Stomach (tissue), 8 donors: ENCODE measurements at regions not wholly inside any gene's neighbourhood (a gene's known extent, or its start where the extent isn't known, plus 50 kb on each side); places are given as distances from the start of the nearest gene placed in this dataset.

Experiments
- DNase-seq, 2 donors: peaks; one replicate each; pipeline versions ENCODE4 v3.0.0 to v3.0.0-alpha.2; 2013 to 2019
- H3K27ac ChIP-seq, 5 donors: fragments of 200-600 bp in 4 of 5; sonication (generic) in 4 of 5; one replicate each; pipeline ENCODE4 v1.5.1; 2013 to 2019; ENCODE audit warnings: mild to moderate bottlenecking in 1 of 5, moderate library complexity in 1 of 5
- H3K27me3 ChIP-seq, 3 donors: fragments of 200-600 bp; sonication (generic); one replicate each; pipeline ENCODE4 v1.5.1; 2017 to 2019; ENCODE audit warnings: mixed run types in 1 of 3
- H3K36me3 ChIP-seq, 4 donors: fragments of 200-600 bp; sonication (generic); 1 replicate in 3 of 4; 2 replicates in 1 of 4; pipeline ENCODE4 v1.5.1; 2016 to 2019
- H3K4me1 ChIP-seq, 4 donors: fragments of 200-600 bp; sonication (generic); one replicate each; pipeline ENCODE4 v1.5.1; 2016 to 2019
- H3K4me3 ChIP-seq, 4 donors: fragments of 200-600 bp; sonication (generic) in 3 of 4; one replicate each; pipeline ENCODE4 v1.5.1; 2016 to 2019; ENCODE audit warnings: mild to moderate bottlenecking in 1 of 4
- H3K9me3 ChIP-seq, 4 donors: fragments of 200-600 bp; sonication (generic); one replicate each; pipeline ENCODE4 v1.5.1; 2016 to 2019
- CTCF ChIP-seq, 7 experiments: fragments of 450-650 bp in 4 of 7; fragments of 200-600 bp in 3 of 7; sonication (generic) in 3 of 7; IDR thresholded peaks; one replicate each; pipeline ENCODE4 v1.5.1; 2016 to 2019; ENCODE audit warnings: antibody characterized with exemption in 7 of 7, control low read depth in 2 of 7, mild to moderate bottlenecking in 1 of 7
- EP300 ChIP-seq: sonication (generic); formaldehyde crosslinking; IDR thresholded peaks from one replicate; pipeline ENCODE4 v1.6.1; 2017; ENCODE audit warnings: antibody characterized with exemption
- POLR2A ChIP-seq, 4 donors: fragments of 450-650 bp; IDR thresholded peaks; one replicate each; pipeline ENCODE4 v1.6.1; 2016; ENCODE audit warnings: antibody characterized with exemption in 4 of 4, control low read depth in 2 of 4, mild to moderate bottlenecking in 1 of 4, moderate library complexity in 1 of 4
- POLR2AphosphoS5 ChIP-seq, 3 donors: sonication (generic); formaldehyde crosslinking; IDR thresholded peaks; one replicate each; pipeline ENCODE4 v1.6.1; 2016; ENCODE audit warnings: antibody characterized with exemption in 3 of 3
- WGBS, 5 donors: extraction: QIAGEN DNeasy Blood & Tissue Kit in 3 of 5; methylation state at CpG; one replicate each; pipeline versions ENCODE4 v1.1.5 to v1.1.7; 2013 to 2018; 5-methylcytosine and 5-hydroxymethylcytosine counted together
- intact Hi-C: fragments of 100-400 bp; cut with DNase I; formaldehyde crosslinking; loops from one replicate; pipeline ENCODE4 v1.15.1; 2023; ENCODE audit warnings: low total_unique reads
- donor health status: healthy with polysubstance abuse.
- donor health status: Bipolar disorder and iron deficiency.
- donor health status: healthy.

GRCh38 chr7:119515962-119516361, 757.0 kb upstream of the KCND2 start:
- 62 to 70% (median 65%) methylated on average over 3 of the region's 3 CpGs for WGBS, 5 donors
- Histone ChIP-seq H3K4me1 (no peaks in the 10 kb centered on the region), H3K36me3 (no peaks in the 10 kb centered on the region), H3K27ac (no peak overlapping the region), H3K9me3 (peaks cover 0 to 5% (median 2%) of the 10 kb centered on the region in 4 donors), H3K27me3 (no peaks in the 10 kb centered on the region), H3K4me3 (no peak overlapping the region)
- intact Hi-C loops, result no loop called here
- TF ChIP-seq CTCF (IDR thresholded peaks at IDR 0.05) (no peak), POLR2A (IDR thresholded peaks at IDR 0.05) (no peak), POLR2AphosphoS5 (IDR thresholded peaks at IDR 0.05) (no peak), EP300 (no peak)
- DNase-seq, result no peak

DNA sequence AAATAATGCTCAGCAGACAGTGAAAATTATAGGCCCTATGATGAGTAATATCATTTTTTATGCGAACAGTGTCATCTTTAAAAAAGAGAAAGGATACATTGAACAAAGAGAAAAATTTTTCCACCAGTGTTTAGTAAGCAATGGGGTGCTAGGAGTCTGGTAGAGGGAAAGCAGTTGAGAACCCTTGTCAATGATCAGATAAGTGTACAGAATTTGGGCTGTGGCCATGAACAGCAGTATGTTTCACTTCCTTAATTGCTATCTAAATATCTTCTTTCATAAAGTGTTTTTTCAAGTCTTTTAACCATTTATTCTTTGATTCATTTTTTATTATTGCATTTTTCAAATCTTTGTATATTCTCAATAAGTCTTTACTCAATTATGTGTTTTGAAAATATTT, 750.7 kb upstream of the KCND2 start:
- intact Hi-C loops, result no loop called here
- no peak for DNase-seq
- TF ChIP-seq CTCF (IDR thresholded peaks at IDR 0.05) (no peak), EP300 (no peak), POLR2A (IDR thresholded peaks at IDR 0.05) (no peak), POLR2AphosphoS5 (IDR thresholded peaks at IDR 0.05) (no peak)
- Histone ChIP-seq H3K27me3 (no peaks in the 10 kb centered on the region), H3K27ac (no peak overlapping the region), H3K36me3 (no peaks in the 10 kb centered on the region), H3K4me3 (no peak overlapping the region), H3K9me3 (peaks cover 4 to 23% (median 16%) of the 10 kb centered on the region in 4 donors), H3K4me1 (no peaks in the 10 kb centered on the region)
- 86 to 94% (median 92%) methylated on average over 1 of the region's 1 CpG for WGBS, 5 donors

- Histone ChIP-seq H3K4me3 (no peak overlapping the region), H3K36me3 (no peaks in the 10 kb centered on the region), H3K4me1 (no peaks in the 10 kb centered on the region), H3K9me3 (peaks cover 4 to 22% (median 16%) of the 10 kb centered on the region in 4 donors), H3K27ac (no peak overlapping the region), H3K27me3 (no peaks in the 10 kb centered on the region)
- 76 to 88% (median 83%) methylated on average over 6 of the region's 6 CpGs for WGBS, 5 donors
- no peak for DNase-seq
- TF ChIP-seq CTCF (IDR thresholded peaks at IDR 0.05), result no peak
- TF ChIP-seq EP300, result no peak
- no peak for TF ChIP-seq POLR2AphosphoS5 (IDR thresholded peaks at IDR 0.05)
- no peak for TF ChIP-seq POLR2A (IDR thresholded peaks at IDR 0.05)
- intact Hi-C loops, result no loop called here
Observed at GRCh38 chr7:119522698-119523097, 750.3 kb upstream of the KCND2 start.

GRCh38 chr7:119545118-119545517, 727.9 kb upstream of the KCND2 start:
- no peaks in the 10 kb centered on the region for H3K36me3 ChIP-seq
- no peaks in the 10 kb centered on the region for H3K9me3 ChIP-seq
- H3K27ac ChIP-seq, result no peak overlapping the region
- no peak overlapping the region for H3K4me3 ChIP-seq
- H3K4me1 ChIP-seq, result no peaks in the 10 kb centered on the region
- no peak for DNase-seq
- no peak for TF ChIP-seq POLR2A (IDR thresholded peaks at IDR 0.05)
- TF ChIP-seq POLR2AphosphoS5 (IDR thresholded peaks at IDR 0.05), result no peak
- TF ChIP-seq CTCF (IDR thresholded peaks at IDR 0.05), result no peak
- no peak for TF ChIP-seq EP300
- no peaks in the 10 kb centered on the region for H3K27me3 ChIP-seq
- intact Hi-C loops, result no loop called here

DNA sequence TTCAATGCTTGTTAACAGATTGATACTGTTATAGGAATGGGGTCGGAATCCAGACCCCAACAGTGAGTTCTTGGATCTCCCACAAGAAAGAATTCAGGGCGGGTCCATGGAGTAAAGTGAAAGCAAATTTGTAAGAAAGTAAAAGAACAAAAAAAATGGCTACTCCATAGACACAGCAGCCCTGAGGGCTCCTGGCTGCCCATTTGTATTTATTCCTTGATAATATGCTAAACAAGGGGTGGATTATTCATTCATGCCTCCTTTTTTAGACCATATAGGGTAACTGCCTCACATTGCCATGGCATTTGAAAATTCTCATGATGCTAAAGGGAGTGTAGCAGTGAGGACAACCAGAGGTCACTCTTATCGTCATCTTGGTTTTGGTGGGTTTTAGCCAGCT, 717.2 kb upstream of the KCND2 start:
- no peaks in the 10 kb centered on the region for H3K27me3 ChIP-seq
- no peaks in the 10 kb centered on the region for H3K9me3 ChIP-seq
- H3K4me3 ChIP-seq, result no peak overlapping the region
- intact Hi-C loops, result no loop called here
- H3K27ac ChIP-seq, result no peak overlapping the region
- no peaks in the 10 kb centered on the region for H3K4me1 ChIP-seq
- WGBS, 5 donors, result 79 to 82% (median 81%) methylated on average over 3 of the region's 3 CpGs
- no peak for DNase-seq
- H3K36me3 ChIP-seq, result no peaks in the 10 kb centered on the region
- TF ChIP-seq CTCF (IDR thresholded peaks at IDR 0.05) (no peak), POLR2AphosphoS5 (IDR thresholded peaks at IDR 0.05) (no peak), EP300 (no peak), POLR2A (IDR thresholded peaks at IDR 0.05) (no peak)
